ENCODE measurements at regions not wholly inside any gene's neighbourhood (a gene's known extent, or its start where the extent isn't known, plus 50 kb on each side); places are given as distances from the start of the nearest gene placed in this dataset.
A peak's percentile ranks its signal among the peaks of the same experiment; 100 is the strongest.

- H3K9me3 ChIP-seq (replicated peaks in 1 of 2; ENCODE audit: control insufficient read depth in 2 of 2, insufficient read depth in 1 of 2, low read depth in 1 of 2, low read length in 2 of 2) = no peaks in the 10 kb centered on the region
- peak overlapping the region; percentile 96 for H3K18ac ChIP-seq (ENCODE audit: low read length)
- no CpG with 5 or more reads among the region's 28 CpGs for WGBS, 2 donors (ENCODE audit: extremely low coverage in 2 of 2, insufficient read length in 2 of 2, insufficient replicate concordance in 1 of 2)
- H3K14ac ChIP-seq (ENCODE audit: low read length) = no peak overlapping the region
- peak overlapping the region; percentile 33 for H2BK120ac ChIP-seq (ENCODE audit: low read depth, low read length)
- H2BK5ac ChIP-seq (ENCODE audit: low read length) = no peak overlapping the region
- H3K4ac ChIP-seq (ENCODE audit: low read length) = no peak overlapping the region
- peak overlapping the region; percentile 87 for H3K23ac ChIP-seq (ENCODE audit: low read depth, low read length, poor library complexity)
- no peak for DNase-seq (ENCODE audit: low spot score)
- H2BK15ac ChIP-seq (ENCODE audit: low read length) = no peak overlapping the region
- H3K4me1 ChIP-seq (ENCODE audit: control insufficient read depth in 2 of 2, insufficient read depth in 1 of 2, low read depth in 1 of 2, low read length in 2 of 2) = peaks cover 2 to 16% of the 10 kb centered on the region in 2 donors
- peak overlapping the region; percentile 97 for H3K9ac ChIP-seq (ENCODE audit: low read depth, low read length, poor library complexity)
- no peaks in the 10 kb centered on the region for H3K36me3 ChIP-seq (replicated peaks in 1 of 2; ENCODE audit: control insufficient read depth in 2 of 2, insufficient read depth in 2 of 2, low read length in 2 of 2)
- no peak overlapping the region for H2BK12ac ChIP-seq (ENCODE audit: low read length)
- H3K79me1 ChIP-seq (ENCODE audit: low read depth, low read length) = no peaks in the 10 kb centered on the region
- no peak overlapping the region for H4K8ac ChIP-seq (ENCODE audit: low read depth, low read length)
- peak overlapping the region; percentile 94 for H3K4me3 ChIP-seq (ENCODE audit: low read length in 2 of 2)
- peak overlapping the region; percentile 53 for H3K4me2 ChIP-seq (ENCODE audit: insufficient read depth, low read length, poor library complexity, severe bottlenecking)
- H3K27ac ChIP-seq (replicated peaks; ENCODE audit: low read length) = peak overlapping the region; percentile 68
- no peaks in the 10 kb centered on the region for H3K27me3 ChIP-seq (ENCODE audit: control insufficient read depth in 3 of 3, insufficient read depth in 3 of 3, low read depth in 1 of 3, low read length in 3 of 3)
- no peak overlapping the region for H4K91ac ChIP-seq (ENCODE audit: low read depth, low read length, poor library complexity)
- H2AK5ac ChIP-seq (ENCODE audit: low read depth, low read length) = peak overlapping the region; percentile 68
- peak overlapping the region; percentile 27 for H2AFZ ChIP-seq (ENCODE audit: low read length)
These were observed 109.0 kb downstream of the HFE start for GRCh38 chr6:26195924-26196845.

- Histone ChIP-seq H3K27ac (replicated peaks; ENCODE audit: low read length) (peak overlapping the region; percentile 68), H2BK120ac (ENCODE audit: low read depth, low read length) (no peak overlapping the region), H3K4me3 (ENCODE audit: low read length in 2 of 2) (peak overlapping the region; percentile 94), H4K91ac (ENCODE audit: low read depth, low read length, poor library complexity) (no peak overlapping the region), H2AFZ (ENCODE audit: low read length) (no peak overlapping the region), H3K9me3 (replicated peaks in 1 of 2; ENCODE audit: control insufficient read depth in 2 of 2, insufficient read depth in 1 of 2, low read depth in 1 of 2, low read length in 2 of 2) (no peaks in the 10 kb centered on the region), H3K18ac (ENCODE audit: low read length) (peak overlapping the region; percentile 81), H3K14ac (ENCODE audit: low read length) (no peak overlapping the region), H2BK15ac (ENCODE audit: low read length) (no peak overlapping the region), H3K9ac (ENCODE audit: low read depth, low read length, poor library complexity) (peak overlapping the region; percentile 97), H2BK12ac (ENCODE audit: low read length) (no peak overlapping the region), H3K36me3 (replicated peaks in 1 of 2; ENCODE audit: control insufficient read depth in 2 of 2, insufficient read depth in 2 of 2, low read length in 2 of 2) (no peaks in the 10 kb centered on the region), H3K4me2 (ENCODE audit: insufficient read depth, low read length, poor library complexity, severe bottlenecking) (peak overlapping the region; percentile 53), H3K79me1 (ENCODE audit: low read depth, low read length) (no peaks in the 10 kb centered on the region), H3K4ac (ENCODE audit: low read length) (no peak overlapping the region), H3K27me3 (ENCODE audit: control insufficient read depth in 3 of 3, insufficient read depth in 3 of 3, low read depth in 1 of 3, low read length in 3 of 3) (no peaks in the 10 kb centered on the region), H2AK5ac (ENCODE audit: low read depth, low read length) (no peak overlapping the region), H3K4me1 (ENCODE audit: control insufficient read depth in 2 of 2, insufficient read depth in 1 of 2, low read depth in 1 of 2, low read length in 2 of 2) (peaks cover 2 to 16% of the 10 kb centered on the region in 2 donors), H3K23ac (ENCODE audit: low read depth, low read length, poor library complexity) (peak overlapping the region; percentile 87), H2BK5ac (ENCODE audit: low read length) (no peak overlapping the region), H4K8ac (ENCODE audit: low read depth, low read length) (no peak overlapping the region)
- no CpG with 5 or more reads among the region's 51 CpGs for WGBS, 2 donors (ENCODE audit: extremely low coverage in 2 of 2, insufficient read length in 2 of 2, insufficient replicate concordance in 1 of 2)
- DNase-seq (ENCODE audit: low spot score) = peak; percentile 69
These were observed 109.8 kb downstream of the HFE start for GRCh38 chr6:26196846-26197635.

- no peak overlapping the region for H2BK12ac ChIP-seq (ENCODE audit: low read length)
- no peaks in the 10 kb centered on the region for H3K36me3 ChIP-seq (replicated peaks in 1 of 2; ENCODE audit: control insufficient read depth in 2 of 2, insufficient read depth in 2 of 2, low read length in 2 of 2)
- peak overlapping the region; percentile 68 to 94 for H3K4me3 ChIP-seq (ENCODE audit: low read length in 2 of 2)
- no peaks in the 10 kb centered on the region for H3K9me3 ChIP-seq (replicated peaks in 1 of 2; ENCODE audit: control insufficient read depth in 2 of 2, insufficient read depth in 1 of 2, low read depth in 1 of 2, low read length in 2 of 2)
- no peak overlapping the region for H2BK5ac ChIP-seq (ENCODE audit: low read length)
- no peak overlapping the region for H3K9ac ChIP-seq (ENCODE audit: low read depth, low read length, poor library complexity)
- H3K27ac ChIP-seq (replicated peaks; ENCODE audit: low read length) = peak overlapping the region; percentile 8
- H3K23ac ChIP-seq (ENCODE audit: low read depth, low read length, poor library complexity) = no peak overlapping the region
- no peak for DNase-seq (ENCODE audit: low spot score)
- H3K4me1 ChIP-seq (ENCODE audit: control insufficient read depth in 2 of 2, insufficient read depth in 1 of 2, low read depth in 1 of 2, low read length in 2 of 2) = peaks cover 5 to 16% of the 10 kb centered on the region in 2 donors
- peak overlapping the region; percentile 53 for H3K4me2 ChIP-seq (ENCODE audit: insufficient read depth, low read length, poor library complexity, severe bottlenecking)
- H4K8ac ChIP-seq (ENCODE audit: low read depth, low read length) = no peak overlapping the region
- H4K91ac ChIP-seq (ENCODE audit: low read depth, low read length, poor library complexity) = no peak overlapping the region
- no peaks in the 10 kb centered on the region for H3K27me3 ChIP-seq (ENCODE audit: control insufficient read depth in 3 of 3, insufficient read depth in 3 of 3, low read depth in 1 of 3, low read length in 3 of 3)
- no peak overlapping the region for H2BK120ac ChIP-seq (ENCODE audit: low read depth, low read length)
- H3K14ac ChIP-seq (ENCODE audit: low read length) = no peak overlapping the region
- no peak overlapping the region for H3K18ac ChIP-seq (ENCODE audit: low read length)
- H3K4ac ChIP-seq (ENCODE audit: low read length) = no peak overlapping the region
- no peak overlapping the region for H2AFZ ChIP-seq (ENCODE audit: low read length)
- H3K79me1 ChIP-seq (ENCODE audit: low read depth, low read length) = no peaks in the 10 kb centered on the region
- no peak overlapping the region for H2BK15ac ChIP-seq (ENCODE audit: low read length)
- H2AK5ac ChIP-seq (ENCODE audit: low read depth, low read length) = no peak overlapping the region
These were observed 110.4 kb downstream of the HFE start for GRCh38 chr6:26197636-26197932.
